ENCODE measurements at regions not wholly inside any gene's neighbourhood (a gene's known extent, or its start where the extent isn't known, plus 50 kb on each side); places are given as distances from the start of the nearest gene placed in this dataset.
A peak's percentile ranks its signal among the peaks of the same experiment; 100 is the strongest.

- H3K27ac ChIP-seq = no peak overlapping the region
- TF ChIP-seq ZFX (IDR thresholded peaks at IDR 0.05) = no peak
- no peak for TF ChIP-seq CTCF (conservative IDR thresholded peaks at IDR 0.05)
These were observed 1000.4 kb downstream of the ADGRL2 start for GRCh38 chr1:82801176-82801575.

DNA sequence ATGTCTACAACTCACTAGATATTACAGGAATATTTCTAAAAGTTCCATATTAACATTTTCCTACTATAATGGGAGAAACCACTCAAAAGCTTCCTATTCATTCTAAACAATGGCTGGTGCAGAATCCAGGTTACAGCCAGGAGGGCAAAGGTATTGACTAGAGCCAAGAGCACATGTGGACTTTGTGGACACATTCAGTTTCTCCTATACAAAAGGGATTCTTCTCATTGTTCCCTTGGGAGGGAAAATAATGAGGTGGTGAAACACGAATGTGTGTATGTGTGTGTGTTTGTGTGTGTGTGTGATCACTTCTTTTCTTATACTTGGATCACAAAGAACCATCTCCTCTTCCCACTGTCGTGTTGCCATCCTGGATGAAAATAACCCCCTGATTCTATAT is 1000.0 kb downstream of the ADGRL2 start:
- H3K27ac ChIP-seq = no peak overlapping the region
- TF ChIP-seq CTCF (conservative IDR thresholded peaks at IDR 0.05) = no peak
- TF ChIP-seq ZFX (IDR thresholded peaks at IDR 0.05) = no peak

DNA sequence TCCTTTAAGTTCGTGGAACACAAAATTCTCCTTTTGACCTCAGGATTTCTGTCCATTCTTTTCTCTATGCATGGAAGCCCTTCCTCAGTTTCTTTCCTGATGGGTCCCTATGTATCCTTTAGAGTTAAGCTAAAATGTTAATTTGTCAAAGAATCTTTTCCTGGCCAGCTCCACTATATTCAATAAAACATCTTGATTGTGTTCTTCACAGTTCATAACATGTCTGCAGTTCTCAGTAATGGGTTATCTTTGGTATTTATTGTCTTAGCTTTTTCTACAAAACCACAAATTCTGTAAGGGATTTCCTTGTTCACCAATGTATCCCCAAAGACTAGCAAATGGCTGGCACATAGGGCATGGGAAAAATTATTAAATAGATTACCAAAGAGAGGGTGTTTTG is 998.5 kb downstream of the ADGRL2 start:
- H3K27ac ChIP-seq = no peak overlapping the region
- TF ChIP-seq ZFX (IDR thresholded peaks at IDR 0.05) (no peak), CTCF (conservative IDR thresholded peaks at IDR 0.05) (no peak)

DNA sequence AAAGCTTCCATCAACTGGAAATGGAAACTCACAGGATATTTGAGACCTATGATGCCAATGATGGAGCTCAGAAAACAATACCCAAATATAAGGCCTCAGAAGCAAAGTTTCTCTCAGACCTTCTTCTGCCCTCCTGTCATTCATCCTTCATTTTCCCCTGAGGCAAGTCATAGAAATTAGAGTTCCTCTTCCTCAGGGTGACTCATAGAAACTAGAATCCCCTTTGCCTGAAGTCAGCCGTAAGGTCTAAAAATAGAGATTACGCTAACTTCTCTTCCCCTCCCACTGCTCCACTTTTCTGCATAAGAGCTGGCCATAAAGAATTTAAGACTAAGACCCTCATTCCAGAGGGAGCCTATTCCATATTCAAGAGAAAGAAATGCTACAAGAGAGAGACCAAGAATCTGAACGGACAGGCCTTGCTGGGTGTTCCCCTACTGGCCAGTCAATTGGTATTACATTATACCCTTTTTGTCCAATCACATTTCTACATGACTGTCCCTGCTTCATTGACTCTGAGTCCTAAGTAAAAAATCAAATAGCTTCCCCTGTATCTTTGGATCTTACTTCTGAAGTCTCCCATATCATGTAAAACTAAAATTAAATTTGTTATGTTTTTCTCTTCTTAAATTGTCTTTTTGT is 994.9 kb downstream of the ADGRL2 start:
- no peak for TF ChIP-seq ZFX (IDR thresholded peaks at IDR 0.05)
- peak; percentile 40 for TF ChIP-seq CTCF (conservative IDR thresholded peaks at IDR 0.05)
- H3K27ac ChIP-seq = no peak overlapping the region

GRCh38 chr1:82792151-82792550 is 991.4 kb downstream of the ADGRL2 start:
- no peak overlapping the region for H3K27ac ChIP-seq
- no peak for TF ChIP-seq CTCF (conservative IDR thresholded peaks at IDR 0.05)
- no peak for TF ChIP-seq ZFX (IDR thresholded peaks at IDR 0.05)

DNA sequence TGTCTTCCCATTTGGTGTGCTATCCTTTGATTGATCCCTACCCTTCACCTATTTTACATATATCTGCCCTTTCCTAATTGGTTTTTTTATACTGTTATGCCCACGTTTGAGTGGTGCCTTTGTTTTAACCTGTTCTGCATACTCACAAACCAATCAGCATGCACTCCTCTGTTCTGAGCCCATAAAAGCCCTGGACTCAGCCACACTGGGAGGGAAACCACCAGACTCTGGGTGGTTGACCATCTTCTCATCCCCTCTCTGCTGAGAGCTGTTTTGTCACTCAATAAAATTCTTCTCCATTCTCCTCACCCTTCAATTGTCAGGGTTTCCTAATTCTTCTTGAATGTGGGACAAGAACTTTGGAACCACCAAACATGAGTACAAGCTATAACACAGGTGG is 989.8 kb downstream of the ADGRL2 start:
- no peak for TF ChIP-seq CTCF (conservative IDR thresholded peaks at IDR 0.05)
- no peak for TF ChIP-seq ZFX (IDR thresholded peaks at IDR 0.05)
- no peak overlapping the region for H3K27ac ChIP-seq

- no peak for TF ChIP-seq ZFX (IDR thresholded peaks at IDR 0.05)
- TF ChIP-seq CTCF (conservative IDR thresholded peaks at IDR 0.05) = no peak
- no peak overlapping the region for H3K27ac ChIP-seq
These were observed 987.9 kb downstream of the ADGRL2 start for GRCh38 chr1:82788660-82789059.

Data from C4-2B (cell line).